ENCODE measurements at regions not wholly inside any gene's neighbourhood (a gene's known extent, or its start where the extent isn't known, plus 50 kb on each side); places are given as distances from the start of the nearest gene placed in this dataset.
"Not testable (repeated sequence)": the region's sequence is repeated elsewhere in the genome, so short reads cannot be mapped to it uniquely, and the experiment has no call there.

GRCh38 chr7:68787566-68787965, 810.7 kb upstream of the AUTS2 start:
- no peaks in the 10 kb centered on the region for H3K36me3 ChIP-seq (replicated peaks; ENCODE audit: low read depth, low read length)
- H3K79me2 ChIP-seq (ENCODE audit: low read length): no peaks in the 10 kb centered on the region
- no peak overlapping the region for H3K4me2 ChIP-seq (ENCODE audit: low read length)
- no peak overlapping the region for H2AFZ ChIP-seq (ENCODE audit: low read depth, low read length)
- no peak overlapping the region for H3K27ac ChIP-seq (ENCODE audit: low read length)
- H3K9ac ChIP-seq (ENCODE audit: low read length): no peak overlapping the region
- TF ChIP-seq EZH2phosphoT487 (IDR thresholded peaks at IDR 0.05; ENCODE audit: low read depth): no peak
- TF ChIP-seq CTCF (IDR thresholded peaks at IDR 0.05; ENCODE audit: low read depth, low read length): no peak
- no peaks in the 10 kb centered on the region for H3K27me3 ChIP-seq (ENCODE audit: low read depth, low read length)
- H3K4me3 ChIP-seq (ENCODE audit: low read length): no peak overlapping the region
- H4K20me1 ChIP-seq (ENCODE audit: insufficient read depth, low read length): no peaks in the 10 kb centered on the region
- no peaks in the 10 kb centered on the region for H3K9me3 ChIP-seq (ENCODE audit: insufficient read depth, low read length)
- no peaks in the 10 kb centered on the region for H3K4me1 ChIP-seq (ENCODE audit: low read length)

GRCh38 chr7:68788529-68788928, 809.7 kb upstream of the AUTS2 start:
- not testable (repeated sequence) for H3K4me1 ChIP-seq (ENCODE audit: low read length); H2AFZ ChIP-seq (ENCODE audit: low read depth, low read length); H3K79me2 ChIP-seq (ENCODE audit: low read length); H4K20me1 ChIP-seq (ENCODE audit: insufficient read depth, low read length); H3K27ac ChIP-seq (ENCODE audit: low read length); H3K27me3 ChIP-seq (ENCODE audit: low read depth, low read length); H3K36me3 ChIP-seq (replicated peaks; ENCODE audit: low read depth, low read length); H3K9ac ChIP-seq (ENCODE audit: low read length); H3K4me2 ChIP-seq (ENCODE audit: low read length); H3K9me3 ChIP-seq (ENCODE audit: insufficient read depth, low read length); H3K4me3 ChIP-seq (ENCODE audit: low read length)

- Histone ChIP-seq H3K27ac (ENCODE audit: low read length) (no peak overlapping the region), H3K9me3 (ENCODE audit: insufficient read depth, low read length) (no peaks in the 10 kb centered on the region), H3K27me3 (ENCODE audit: low read depth, low read length) (no peaks in the 10 kb centered on the region), H3K4me2 (ENCODE audit: low read length) (no peak overlapping the region), H3K9ac (ENCODE audit: low read length) (no peak overlapping the region), H3K79me2 (ENCODE audit: low read length) (no peaks in the 10 kb centered on the region), H3K36me3 (replicated peaks; ENCODE audit: low read depth, low read length) (no peaks in the 10 kb centered on the region), H4K20me1 (ENCODE audit: insufficient read depth, low read length) (no peaks in the 10 kb centered on the region), H2AFZ (ENCODE audit: low read depth, low read length) (no peak overlapping the region), H3K4me3 (ENCODE audit: low read length) (no peak overlapping the region), H3K4me1 (ENCODE audit: low read length) (no peaks in the 10 kb centered on the region)
- no peak for TF ChIP-seq CTCF (IDR thresholded peaks at IDR 0.05; ENCODE audit: low read depth, low read length)
- no peak for TF ChIP-seq EZH2phosphoT487 (IDR thresholded peaks at IDR 0.05; ENCODE audit: low read depth)
Measured at GRCh38 chr7:68789597-68789996, 808.7 kb upstream of the AUTS2 start.

- H3K36me3 ChIP-seq (replicated peaks; ENCODE audit: low read depth, low read length): no peaks in the 10 kb centered on the region
- H2AFZ ChIP-seq (ENCODE audit: low read depth, low read length): no peak overlapping the region
- H3K9ac ChIP-seq (ENCODE audit: low read length): no peak overlapping the region
- H3K9me3 ChIP-seq (ENCODE audit: insufficient read depth, low read length): no peaks in the 10 kb centered on the region
- no peak overlapping the region for H3K27ac ChIP-seq (ENCODE audit: low read length)
- H3K4me2 ChIP-seq (ENCODE audit: low read length): no peak overlapping the region
- no peaks in the 10 kb centered on the region for H3K4me1 ChIP-seq (ENCODE audit: low read length)
- H3K79me2 ChIP-seq (ENCODE audit: low read length): no peaks in the 10 kb centered on the region
- no peak overlapping the region for H3K4me3 ChIP-seq (ENCODE audit: low read length)
- no peaks in the 10 kb centered on the region for H4K20me1 ChIP-seq (ENCODE audit: insufficient read depth, low read length)
- TF ChIP-seq EZH2phosphoT487 (IDR thresholded peaks at IDR 0.05; ENCODE audit: low read depth): no peak
- H3K27me3 ChIP-seq (ENCODE audit: low read depth, low read length): no peaks in the 10 kb centered on the region
Measured at GRCh38 chr7:68792351-68792750, 805.9 kb upstream of the AUTS2 start.

GRCh38 chr7:68793513-68793912, 804.8 kb upstream of the AUTS2 start:
- Histone ChIP-seq H3K27me3 (ENCODE audit: low read depth, low read length) (no peaks in the 10 kb centered on the region), H2AFZ (ENCODE audit: low read depth, low read length) (no peak overlapping the region), H3K4me3 (ENCODE audit: low read length) (no peak overlapping the region), H3K27ac (ENCODE audit: low read length) (no peak overlapping the region), H3K4me2 (ENCODE audit: low read length) (no peak overlapping the region), H3K4me1 (ENCODE audit: low read length) (no peaks in the 10 kb centered on the region), H3K79me2 (ENCODE audit: low read length) (no peaks in the 10 kb centered on the region), H3K9me3 (ENCODE audit: insufficient read depth, low read length) (no peaks in the 10 kb centered on the region), H3K36me3 (replicated peaks; ENCODE audit: low read depth, low read length) (no peaks in the 10 kb centered on the region), H3K9ac (ENCODE audit: low read length) (no peak overlapping the region), H4K20me1 (ENCODE audit: insufficient read depth, low read length) (no peaks in the 10 kb centered on the region)
- no peak for TF ChIP-seq CTCF (IDR thresholded peaks at IDR 0.05; ENCODE audit: low read depth, low read length)

Measured in OCI-LY3 (cell line).